EL (cell line): ENCODE measurements at regions not wholly inside any gene's neighbourhood (a gene's known extent, or its start where the extent isn't known, plus 50 kb on each side); places are given as distances from the start of the nearest gene placed in this dataset.
"Not testable (repeated sequence)": the region's sequence is repeated elsewhere in the genome, so short reads cannot be mapped to it uniquely, and the experiment has no call there.

Experiments used
- DNase-seq: peaks from one replicate; pipeline ENCODE4 v3.0.0-alpha.2; 2016

- no peak for DNase-seq
Observed at GRCh38 chr10:52483587-52483986, 169.5 kb downstream of the DKK1 start.

- DNase-seq = no peak
Observed at GRCh38 chr10:52484206-52485065, 170.4 kb downstream of the DKK1 start.

GRCh38 chr10:52485462-52485861 is 171.4 kb downstream of the DKK1 start:
- no peak for DNase-seq

GRCh38 chr10:52486840-52487611 is 172.9 kb downstream of the DKK1 start:
- DNase-seq = peak; percentile 96

- peak; percentile 78 for DNase-seq
Observed at GRCh38 chr10:52488606-52489485, 174.8 kb downstream of the DKK1 start.

GRCh38 chr10:52491246-52491995 is 177.3 kb downstream of the DKK1 start:
- peak; percentile 74 for DNase-seq

GRCh38 chr10:52499281-52499680 is 185.2 kb downstream of the DKK1 start:
- DNase-seq = no peak

- no peak for DNase-seq
Observed at GRCh38 chr10:52500476-52500875, 186.4 kb downstream of the DKK1 start.

- no peak for DNase-seq
Observed at GRCh38 chr10:52502237-52502636, 188.2 kb downstream of the DKK1 start.

- not testable (repeated sequence) for DNase-seq
Observed at GRCh38 chr10:52505341-52505740, 191.3 kb downstream of the DKK1 start.

- no peak for DNase-seq
Observed at GRCh38 chr10:52514481-52514880, 200.4 kb downstream of the DKK1 start.

GRCh38 chr10:52517012-52517411 is 202.9 kb downstream of the DKK1 start:
- no peak for DNase-seq

- DNase-seq = no peak
Observed at GRCh38 chr10:52523696-52524095, 209.6 kb downstream of the DKK1 start.

- DNase-seq = peak; percentile 62
Observed at GRCh38 chr10:52525761-52526160, 211.7 kb downstream of the DKK1 start.

- DNase-seq = peak; percentile 43
Observed at GRCh38 chr10:52526251-52526823, 212.3 kb downstream of the DKK1 start.

GRCh38 chr10:52532650-52533290 is 218.7 kb downstream of the DKK1 start:
- no peak for DNase-seq

- DNase-seq = peak; percentile 39
Observed at GRCh38 chr10:52533986-52534385, 219.9 kb downstream of the DKK1 start.

- DNase-seq = peak; percentile 75
Observed at GRCh38 chr10:52539463-52539862, 225.4 kb downstream of the DKK1 start.

- no peak for DNase-seq
Observed at GRCh38 chr10:52540479-52540984, 226.5 kb downstream of the DKK1 start.

- peak; percentile 42 for DNase-seq
Observed at GRCh38 chr10:52541006-52541473, 227.0 kb downstream of the DKK1 start.

- peak; percentile 39 for DNase-seq
Observed at GRCh38 chr10:52542906-52543305, 228.8 kb downstream of the DKK1 start.
